GM21825 (cell line): ENCODE measurements at regions not wholly inside any gene's neighbourhood (a gene's known extent, or its start where the extent isn't known, plus 50 kb on each side); places are given as distances from the start of the nearest gene placed in this dataset.
"Not testable (repeated sequence)": the region's sequence is repeated elsewhere in the genome, so short reads cannot be mapped to it uniquely, and the experiment has no call there.

ENCODE experiments used
- ATAC-seq: cut with Tn5 transposase; IDR thresholded peaks from one replicate; pipeline ENCODE4 v1.9.1; 2021; ENCODE audit warnings: mild to moderate bottlenecking, moderate library complexity; ENCODE audit not compliant: unreplicated experiment

DNA sequence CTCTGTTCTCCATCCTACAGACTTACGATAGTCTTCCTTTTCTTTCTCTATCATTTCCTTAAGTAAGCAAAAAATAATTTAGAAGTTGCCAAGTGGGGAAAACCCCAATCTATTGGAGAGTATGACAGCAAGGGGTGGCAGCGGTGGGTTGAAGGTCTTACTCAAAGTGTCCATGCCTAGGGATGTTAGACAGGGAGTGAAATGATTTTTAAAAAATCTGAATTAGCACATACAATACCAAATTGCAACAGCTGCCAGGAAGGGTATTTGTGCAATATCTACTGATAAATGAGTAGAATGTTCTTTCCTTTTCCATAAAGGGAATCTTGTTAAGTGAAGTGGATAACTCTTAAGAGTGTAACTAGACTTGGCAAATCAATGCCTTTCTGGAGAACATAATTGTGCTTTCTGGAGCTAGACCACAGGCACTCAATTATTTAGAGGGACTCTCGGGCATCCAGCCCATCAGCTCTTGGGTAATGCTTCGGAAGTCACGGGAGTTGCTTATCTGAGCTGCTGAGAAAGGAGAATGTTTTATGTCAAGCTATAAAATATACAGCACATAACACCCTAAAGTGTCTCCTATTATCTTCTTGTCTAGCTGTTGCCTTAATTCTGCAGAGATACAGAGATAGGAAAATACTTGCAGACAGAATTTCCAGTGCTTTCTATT is 151.5 kb downstream of the KCNJ2 start:
- no peak for ATAC-seq

DNA sequence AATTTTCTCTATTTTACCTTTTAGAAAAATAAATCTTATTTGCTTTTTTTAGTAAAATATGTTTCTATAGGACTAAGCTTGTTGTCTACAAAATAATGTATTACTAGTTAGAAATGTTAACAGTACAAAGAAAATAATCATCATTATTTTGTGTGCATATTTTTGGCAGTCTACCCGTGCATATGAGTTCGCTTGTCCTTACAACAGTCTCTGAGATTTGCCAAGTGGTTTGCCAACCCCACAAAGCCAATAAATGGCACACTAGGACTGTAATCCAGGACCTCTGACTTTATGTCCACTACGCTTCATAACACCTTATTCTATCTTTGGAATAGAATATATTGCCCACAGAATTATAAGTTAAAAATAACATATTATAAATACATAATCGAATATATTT is 152.0 kb downstream of the KCNJ2 start:
- no peak for ATAC-seq

DNA sequence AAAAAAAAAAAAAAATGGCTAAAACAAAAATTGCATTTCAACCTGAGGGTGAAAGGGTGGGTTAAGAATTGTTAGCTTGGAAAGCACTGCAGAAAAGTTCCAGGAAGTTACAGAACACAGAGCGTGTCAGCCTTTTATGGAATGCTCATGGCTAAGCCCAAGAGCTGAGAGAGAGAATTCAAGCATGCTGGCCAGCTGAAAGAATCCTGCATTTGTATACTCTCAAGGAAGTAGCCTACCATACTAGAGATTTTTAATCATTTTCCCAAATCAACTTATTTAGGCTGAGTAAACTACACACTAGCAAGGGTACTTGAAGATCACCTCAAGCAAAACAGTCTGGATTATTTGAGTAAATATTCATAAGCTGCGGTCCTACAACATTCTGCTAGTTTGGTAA is 153.9 kb downstream of the KCNJ2 start:
- ATAC-seq, result no peak

DNA sequence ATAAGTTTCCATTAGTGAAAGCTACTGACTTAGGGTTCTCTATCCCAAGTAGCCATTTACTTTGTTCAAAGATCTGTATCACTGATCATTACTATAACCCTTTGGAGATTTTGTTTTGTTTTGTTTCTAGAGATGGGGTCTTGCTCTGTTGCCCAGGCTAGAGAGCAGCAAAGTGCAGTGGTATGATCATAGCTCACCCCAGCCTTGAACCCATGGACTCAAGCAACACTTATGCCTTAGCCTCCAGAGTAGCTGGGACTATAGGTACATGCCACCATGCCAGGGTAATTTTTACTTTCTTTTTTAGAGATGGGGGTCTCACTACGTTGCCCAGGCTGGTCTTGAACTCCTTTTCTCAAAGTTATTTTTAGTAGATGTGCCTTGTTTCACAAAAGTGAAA is 154.7 kb downstream of the KCNJ2 start:
- no peak for ATAC-seq

DNA sequence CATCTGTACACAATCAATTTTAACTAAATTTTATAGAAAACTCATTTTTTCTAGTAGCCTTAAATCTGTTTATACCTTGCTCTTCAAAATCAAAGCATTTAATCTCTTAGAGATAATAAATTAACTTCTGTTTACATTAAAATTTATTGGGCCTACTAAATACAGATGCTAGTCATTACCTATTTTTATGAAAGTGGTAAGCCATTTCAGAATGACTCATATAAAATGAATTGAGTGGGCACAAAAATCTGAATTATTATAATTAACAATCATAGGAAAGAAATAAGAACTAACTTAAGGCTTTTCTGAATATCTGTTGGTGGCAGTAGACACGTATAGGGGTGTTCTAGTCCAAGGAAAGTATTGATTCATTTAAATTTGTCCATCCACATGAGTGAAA is 157.9 kb downstream of the KCNJ2 start:
- ATAC-seq, result no peak

DNA sequence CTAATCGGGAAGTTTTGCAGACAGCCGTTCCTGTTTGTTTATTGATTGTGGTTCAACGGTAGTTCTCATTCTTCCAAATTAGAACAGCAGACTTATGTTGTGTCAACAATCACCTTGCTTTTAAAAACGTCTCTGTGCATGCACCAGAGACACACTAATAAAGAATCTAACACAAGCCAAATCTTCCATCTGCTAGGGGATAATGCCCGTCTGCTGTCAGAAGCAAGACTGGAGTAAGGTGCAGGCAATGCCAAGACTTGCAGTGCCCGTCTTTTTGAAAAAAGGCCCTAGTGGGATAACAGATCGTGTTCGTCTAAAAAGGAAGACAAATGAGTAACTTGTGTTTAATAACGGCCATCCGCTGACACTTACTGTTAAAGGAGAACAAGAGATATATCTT is 158.4 kb downstream of the KCNJ2 start:
- no peak for ATAC-seq

DNA sequence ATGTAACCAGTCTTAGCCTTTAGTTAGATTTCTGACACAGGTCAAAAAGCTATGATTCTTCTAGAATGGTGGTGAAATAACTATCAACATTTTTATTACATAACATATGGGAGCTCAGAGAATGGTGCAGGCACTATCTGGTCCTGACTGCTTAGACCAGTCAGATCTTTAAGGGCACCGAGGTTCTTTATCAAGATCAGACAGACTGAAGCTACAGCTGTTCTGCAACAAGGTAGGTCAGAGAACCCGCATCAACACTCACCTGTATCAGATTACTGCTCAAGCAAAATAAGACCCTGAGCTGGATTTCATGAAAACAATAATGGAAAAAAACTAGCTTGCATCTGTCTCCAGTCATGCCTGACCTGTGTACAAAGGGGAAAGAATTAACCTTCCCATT is 160.4 kb downstream of the KCNJ2 start:
- ATAC-seq, result no peak

DNA sequence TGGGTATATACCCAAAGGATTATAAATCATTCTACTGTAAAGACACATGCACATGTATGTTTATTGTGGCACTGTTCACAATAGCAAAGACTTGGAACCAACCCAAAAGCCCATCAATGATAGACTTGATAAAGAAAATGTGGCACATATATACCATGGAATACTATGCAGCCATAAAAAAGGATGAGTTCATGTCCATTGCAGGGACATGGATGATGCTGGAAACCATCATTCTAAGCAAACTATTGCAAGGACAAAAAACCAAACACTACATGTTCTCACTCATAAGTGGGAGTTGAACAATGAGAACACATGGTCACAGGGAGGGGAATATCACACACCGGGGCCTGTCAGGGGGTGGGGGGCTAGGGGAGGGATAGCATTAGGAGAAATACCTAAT is 161.7 kb downstream of the KCNJ2 start:
- ATAC-seq, result not testable (repeated sequence)

DNA sequence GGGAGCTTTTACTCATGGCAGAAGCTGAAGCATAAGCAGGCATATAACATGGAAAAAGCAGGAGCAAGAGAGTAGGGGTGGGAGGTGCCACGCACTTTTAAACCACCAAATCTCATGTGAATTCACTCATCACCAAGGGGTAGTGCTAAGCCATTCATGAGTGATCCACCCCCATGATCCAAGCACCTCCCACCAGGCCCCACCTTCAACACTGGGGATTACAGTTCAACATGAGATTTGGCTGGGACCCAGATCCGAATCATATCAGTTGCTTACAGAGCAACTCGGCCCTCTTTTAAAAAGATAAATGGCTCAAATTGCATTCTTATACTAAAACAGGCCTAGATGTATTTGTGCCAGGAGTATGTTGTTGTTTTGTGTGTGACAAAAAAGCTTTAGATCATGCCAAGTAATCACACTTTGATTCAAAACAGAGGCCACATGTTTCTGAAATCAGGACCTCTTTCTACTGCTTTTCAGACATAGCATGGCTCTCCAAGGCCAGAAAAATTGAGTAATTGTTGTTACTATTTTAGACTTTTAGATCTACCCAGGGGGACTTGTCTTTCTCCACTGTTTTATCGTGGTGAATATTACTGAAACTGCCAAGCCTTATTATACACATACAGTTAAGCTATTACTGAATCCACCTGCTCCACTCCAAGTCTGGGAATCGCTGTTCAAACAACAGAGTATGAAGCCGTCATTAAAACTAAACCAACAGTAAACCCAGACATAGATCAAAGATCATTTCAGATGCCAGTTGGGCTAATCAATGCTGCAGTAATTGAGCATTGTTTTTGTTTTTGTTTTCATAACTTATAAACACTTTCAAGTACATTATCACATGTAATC is 163.3 kb downstream of the KCNJ2 start:
- no peak for ATAC-seq

DNA sequence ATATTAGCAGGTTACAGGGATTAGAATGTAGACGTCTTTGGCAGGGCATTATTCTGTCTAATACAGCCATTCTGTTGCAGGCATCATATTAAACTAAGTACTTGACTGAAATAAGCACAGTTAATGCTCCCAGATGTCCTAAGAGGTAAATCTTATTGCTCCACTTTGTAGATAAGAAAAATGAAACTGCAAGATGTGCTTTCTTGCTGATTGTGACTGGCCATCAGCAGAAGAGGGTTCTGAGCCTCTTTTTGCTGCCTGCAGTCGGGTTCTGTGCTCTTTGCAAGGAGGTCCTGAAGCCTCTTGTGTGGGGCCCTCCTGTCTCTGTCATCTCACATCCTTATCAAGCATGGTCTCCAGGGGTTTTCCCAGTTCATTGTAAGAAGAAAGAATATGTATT is 167.1 kb downstream of the KCNJ2 start:
- no peak for ATAC-seq

DNA sequence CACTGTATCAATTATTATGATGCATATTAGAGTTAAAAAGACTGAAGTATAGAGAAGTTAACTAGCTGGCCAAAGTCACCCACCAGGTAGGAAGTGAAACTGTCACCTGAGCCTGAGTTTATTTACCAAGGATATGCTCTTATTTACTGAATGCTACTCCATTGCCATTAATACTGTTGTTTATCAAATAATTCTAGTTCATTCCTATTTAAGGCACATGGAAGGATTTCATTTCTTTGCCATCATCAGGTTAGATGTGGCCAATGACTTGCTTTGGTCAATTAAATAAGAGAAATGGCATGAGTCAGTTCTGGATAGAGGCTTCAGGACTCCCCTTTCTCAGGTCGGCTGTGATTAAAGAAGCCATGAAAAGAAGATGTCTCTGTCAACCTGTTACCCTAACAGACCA is 169.6 kb downstream of the KCNJ2 start:
- no peak for ATAC-seq

DNA sequence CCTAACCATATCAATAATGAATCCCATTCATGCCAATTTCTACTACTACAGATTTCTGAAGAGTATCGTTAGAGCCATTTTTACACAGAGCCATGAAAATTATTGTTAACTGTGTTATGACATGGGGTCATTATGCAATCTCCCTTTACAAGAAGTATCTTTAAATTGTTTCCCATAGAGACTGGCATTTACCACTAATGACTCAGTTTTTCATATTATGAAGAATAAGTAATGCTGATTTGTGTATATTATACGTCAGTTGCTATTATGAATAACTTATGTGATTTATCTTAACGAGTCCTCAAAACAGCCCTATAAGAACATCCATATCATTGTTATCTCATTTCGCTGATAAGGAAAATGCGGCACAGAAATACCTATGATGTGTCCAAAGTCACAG is 173.8 kb downstream of the KCNJ2 start:
- ATAC-seq, result no peak

DNA sequence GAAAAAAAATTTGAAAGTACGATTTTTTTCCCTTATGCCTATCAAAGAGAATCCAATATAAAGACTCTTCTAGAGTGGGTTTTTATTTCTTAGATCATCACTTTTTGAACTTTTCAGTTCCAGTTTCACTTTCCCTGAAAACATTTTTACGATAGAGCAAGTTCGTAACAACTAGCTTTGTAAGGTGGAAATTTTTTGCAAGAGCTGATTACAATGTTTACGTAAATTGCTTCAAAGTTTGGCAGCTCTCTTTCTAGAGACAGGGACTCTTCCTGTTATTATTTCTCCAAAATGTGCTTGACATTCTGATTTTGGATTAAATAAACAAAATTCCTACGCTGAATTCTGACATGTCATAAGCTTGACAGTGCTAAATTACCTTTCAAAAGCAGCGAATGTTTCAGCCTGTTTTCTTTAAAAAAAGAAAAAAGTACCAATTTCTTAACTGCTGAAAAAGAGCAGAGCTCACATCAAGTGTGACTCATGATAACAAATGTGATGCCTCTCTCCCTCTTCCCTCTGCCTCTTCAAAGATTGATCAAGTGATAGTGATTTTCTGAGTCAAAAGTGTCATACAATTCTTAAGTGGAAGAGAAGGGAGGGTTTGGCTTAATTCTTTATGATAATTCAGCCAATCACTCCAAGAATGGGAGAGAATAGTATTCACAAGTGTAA is 175.2 kb downstream of the KCNJ2 start:
- no peak for ATAC-seq

DNA sequence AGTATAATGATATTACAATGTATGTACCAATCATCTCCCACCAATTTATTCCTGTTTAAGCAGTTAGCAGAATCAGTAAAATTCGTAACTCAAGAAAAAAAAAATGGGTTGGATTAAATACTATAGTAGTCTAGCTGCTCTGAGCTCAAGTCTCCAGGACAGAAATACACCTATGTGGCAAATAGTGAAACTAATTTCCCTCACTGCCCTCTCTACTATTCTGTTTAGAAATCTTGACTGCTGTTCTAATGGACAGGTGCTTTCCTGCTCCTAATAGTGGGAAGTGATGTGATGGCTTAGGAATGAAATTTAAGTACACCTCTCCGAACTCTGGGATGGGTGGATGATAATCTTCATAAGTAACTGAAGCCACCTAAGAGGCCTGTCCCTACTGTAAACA is 175.7 kb downstream of the KCNJ2 start:
- ATAC-seq, result no peak

DNA sequence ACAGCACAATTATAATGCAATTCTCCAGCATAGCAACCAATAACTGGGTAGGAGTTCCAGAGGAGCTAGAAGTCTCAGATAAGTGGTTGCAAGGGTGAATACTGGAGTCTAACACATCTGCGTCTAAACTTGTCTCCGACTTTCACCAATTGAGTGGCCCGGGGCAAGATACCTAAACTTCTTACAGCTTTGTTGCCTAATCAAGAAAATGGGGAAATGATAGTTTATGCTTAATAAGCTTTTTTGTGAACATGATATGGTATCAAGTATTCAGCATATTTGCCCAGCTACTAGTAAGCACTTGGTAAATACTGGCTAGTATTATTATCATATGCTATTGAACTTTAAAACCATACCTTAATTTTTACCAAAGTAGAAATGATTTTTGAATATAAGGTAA is 183.5 kb downstream of the KCNJ2 start:
- ATAC-seq, result no peak

DNA sequence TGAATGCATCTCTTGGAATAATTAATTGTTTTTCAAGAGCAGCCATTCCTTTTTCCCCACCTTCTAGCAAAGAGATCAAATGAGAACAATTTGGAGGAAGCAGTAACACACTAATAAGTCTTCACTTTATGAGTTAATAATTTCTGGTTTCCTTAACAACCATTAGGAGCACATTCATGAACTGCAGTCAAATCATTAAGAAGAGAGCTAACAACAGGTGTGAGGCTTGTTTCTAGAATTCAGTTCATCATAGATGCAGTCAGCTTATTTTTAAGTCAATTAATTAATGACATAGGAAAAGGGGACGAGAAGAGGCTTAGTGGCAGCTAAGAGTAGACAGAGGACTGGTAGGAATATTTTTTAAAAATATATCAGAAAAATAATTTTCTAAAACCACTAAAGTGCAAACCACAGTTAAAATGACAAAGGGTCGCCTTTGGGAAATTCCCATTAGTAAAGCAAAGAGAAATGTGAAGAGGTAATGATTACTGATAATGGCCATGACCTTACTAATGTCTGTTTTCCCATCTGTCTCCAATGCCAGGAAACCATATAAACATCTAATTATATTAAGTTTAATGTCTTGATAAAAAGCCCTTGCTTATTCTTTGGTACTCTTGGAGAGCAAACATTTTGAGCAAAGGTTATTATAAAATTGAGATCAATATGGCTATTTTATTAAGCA is 184.2 kb downstream of the KCNJ2 start:
- ATAC-seq, result no peak

DNA sequence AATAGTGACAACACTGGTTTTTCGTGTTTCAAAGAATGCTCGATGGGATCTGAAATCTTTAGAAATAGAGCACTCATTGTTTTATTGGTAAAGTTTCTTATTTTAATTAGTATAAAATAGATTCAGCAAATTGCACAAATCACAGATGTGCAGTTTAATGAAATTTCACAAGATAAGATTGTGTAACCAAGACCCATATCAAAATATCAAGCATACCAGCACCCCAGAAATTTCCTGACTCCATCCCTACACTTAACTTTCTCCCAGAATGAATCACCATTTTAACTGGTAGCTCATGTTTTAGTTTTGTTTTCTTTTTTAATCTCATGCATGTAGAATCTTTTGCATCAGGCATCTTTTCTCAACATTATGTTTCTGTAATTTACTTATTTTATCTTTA is 185.9 kb downstream of the KCNJ2 start:
- ATAC-seq, result no peak

DNA sequence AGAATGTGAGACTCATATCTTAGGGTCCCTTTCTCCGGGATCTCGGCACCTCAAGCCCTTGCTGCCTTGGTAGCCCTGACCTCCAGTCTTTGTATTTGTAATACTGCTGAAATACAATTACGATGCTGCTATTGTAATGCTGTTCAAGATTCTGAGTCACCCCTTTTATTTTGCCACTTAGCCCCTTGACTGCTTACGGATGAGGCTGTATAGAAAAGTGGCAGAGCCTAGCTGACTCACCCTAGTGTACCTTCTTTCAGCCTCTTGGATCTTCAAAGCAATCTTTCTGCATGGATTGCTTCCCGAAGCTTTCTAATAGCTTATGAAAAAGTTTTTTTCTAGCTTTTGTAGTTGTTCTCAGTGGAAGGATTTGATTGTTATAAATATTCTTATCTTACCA is 187.9 kb downstream of the KCNJ2 start:
- ATAC-seq, result no peak

DNA sequence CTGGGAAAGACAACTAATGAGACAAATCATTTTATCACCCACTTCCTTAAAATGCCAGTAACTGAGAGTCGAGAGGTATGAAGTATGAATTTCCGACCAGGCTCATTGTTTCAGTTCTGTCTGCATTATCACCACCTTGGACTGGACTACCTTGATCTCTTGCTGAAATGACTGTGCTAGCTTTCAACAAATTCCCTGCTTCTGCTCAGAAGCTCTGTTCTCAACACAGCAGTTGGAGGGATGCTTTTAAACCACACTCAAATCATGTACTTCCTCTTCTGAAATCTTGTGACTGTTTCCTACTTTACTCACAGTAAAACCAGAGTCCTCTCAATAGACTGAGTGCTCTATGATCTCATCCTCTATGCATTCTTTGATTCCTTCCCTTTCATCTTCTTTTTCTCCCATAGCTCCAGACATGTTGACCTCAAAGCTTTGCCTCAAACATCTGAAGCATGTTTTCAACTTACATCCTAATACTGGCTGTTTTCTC is 195.8 kb downstream of the KCNJ2 start:
- peak; percentile 69 for ATAC-seq

DNA sequence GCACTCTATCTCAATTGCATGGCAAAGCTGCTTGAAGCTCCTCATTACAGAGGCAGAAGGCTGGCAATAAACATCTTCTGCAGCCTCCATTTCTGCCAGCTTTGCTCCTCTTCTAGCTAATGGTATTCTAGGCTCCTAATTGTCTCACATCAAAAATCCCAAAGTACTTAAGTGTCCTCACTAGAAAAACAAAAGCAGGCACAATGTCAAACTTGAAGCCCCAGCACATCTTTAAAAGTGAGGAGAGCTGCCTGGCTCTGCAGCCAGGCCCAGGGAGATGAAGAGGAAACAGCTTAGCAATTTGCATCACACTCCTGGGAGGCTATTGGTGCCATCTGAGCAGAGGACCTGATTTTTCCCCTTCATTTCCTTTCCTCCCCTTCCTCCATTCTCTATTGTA is 197.1 kb downstream of the KCNJ2 start:
- no peak for ATAC-seq

DNA sequence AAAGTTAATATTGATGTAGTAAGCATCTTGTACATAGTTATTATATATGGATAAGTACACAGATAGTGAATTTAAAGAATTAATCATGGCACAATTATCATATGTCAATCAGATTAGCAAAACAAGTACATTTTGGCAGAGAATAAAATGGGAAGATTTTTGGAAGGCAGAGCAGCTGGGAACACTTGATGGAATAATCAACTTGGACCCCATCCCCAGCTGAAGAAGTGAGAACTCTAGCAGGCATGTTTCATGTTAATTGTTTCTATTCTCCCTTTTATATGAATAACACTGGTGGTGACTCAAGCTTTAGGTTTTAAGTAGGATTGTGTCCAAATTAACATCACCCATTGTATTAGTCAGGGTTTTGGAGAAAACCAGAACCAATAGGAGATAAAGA is 198.7 kb downstream of the KCNJ2 start:
- ATAC-seq, result no peak
